Stimulated activated CD4-positive, alpha-beta T cell treated with anti-CD3 and anti-CD28 coated beads, Interleukin-1b, Interleukin-23, amount 100 ng/mL, for 4 hours (primary cell): ENCODE measurements at regions not wholly inside any gene's neighbourhood (a gene's known extent, or its start where the extent isn't known, plus 50 kb on each side); places are given as distances from the start of the nearest gene placed in this dataset.

ENCODE experiments used
- DNase-seq, 2 donors: peaks; one replicate each; pipeline ENCODE4 v3.0.0-alpha.2; 2020; ENCODE audit warnings: low read depth in 2 of 2

GRCh38 chr3:72437661-72438406, 410.4 kb downstream of the SHQ1 start:
- DNase-seq: no peak

- DNase-seq: no peak
These were observed 411.2 kb downstream of the SHQ1 start for GRCh38 chr3:72436863-72437592.

DNA sequence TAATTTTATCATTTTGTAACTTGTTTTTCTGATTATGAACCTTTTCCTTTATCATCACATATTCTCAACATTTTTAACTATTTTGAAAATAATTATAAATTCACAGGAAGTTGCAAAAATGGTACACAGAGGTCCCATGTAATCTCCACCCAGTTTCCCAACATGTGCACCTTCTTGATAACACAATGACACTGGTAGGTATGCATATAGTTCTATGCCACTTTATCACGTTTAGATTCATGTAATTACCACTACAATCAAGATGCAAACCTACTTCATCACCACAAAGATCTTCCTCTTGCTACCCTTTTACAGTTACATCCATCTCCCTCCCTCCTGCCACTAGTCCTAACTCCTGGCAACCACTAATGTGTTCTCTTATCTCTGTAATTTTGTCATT, 413.9 kb downstream of the SHQ1 start:
- DNase-seq: no peak

DNA sequence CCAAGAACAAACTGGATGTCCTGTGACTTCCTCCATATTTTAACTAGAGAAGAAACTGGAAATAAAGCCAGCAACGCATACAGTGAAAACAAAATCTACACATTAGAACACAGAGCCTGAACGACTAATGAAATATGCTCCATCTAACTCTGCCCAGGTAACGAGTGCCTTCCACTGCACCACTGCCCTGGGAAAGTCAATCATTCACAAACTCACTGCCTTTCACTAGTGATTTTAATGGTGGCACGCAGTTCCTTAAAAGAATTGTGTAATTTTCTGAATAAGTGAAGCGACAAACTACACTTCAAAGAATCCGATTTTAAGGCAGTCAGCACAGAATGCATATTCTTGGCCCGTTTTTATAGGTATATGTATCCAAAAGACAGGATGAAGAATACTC, 416.0 kb downstream of the SHQ1 start:
- no peak for DNase-seq

GRCh38 chr3:72429589-72430353, 418.5 kb downstream of the SHQ1 start:
- no peak for DNase-seq

DNA sequence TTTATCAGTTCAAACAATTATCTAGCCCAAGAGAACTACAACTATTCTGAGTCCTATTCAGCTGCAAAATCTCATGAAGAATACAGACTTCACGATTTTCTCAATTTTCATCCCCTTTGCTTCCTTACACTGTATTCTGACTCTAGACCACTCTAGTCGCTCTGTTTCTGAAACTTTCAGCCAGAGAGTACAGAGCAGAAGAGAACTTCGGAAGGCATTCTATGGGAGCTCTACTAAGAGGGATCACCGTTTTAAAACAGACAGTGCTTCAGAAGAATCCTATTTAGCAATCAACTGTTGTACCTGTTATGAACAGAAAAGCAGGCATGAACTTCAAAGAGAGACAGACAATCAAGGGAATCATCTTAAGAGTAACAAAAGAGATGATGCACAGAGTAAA, 419.4 kb downstream of the SHQ1 start:
- DNase-seq: no peak

GRCh38 chr3:72427624-72428023, 420.6 kb downstream of the SHQ1 start:
- no peak for DNase-seq

DNA sequence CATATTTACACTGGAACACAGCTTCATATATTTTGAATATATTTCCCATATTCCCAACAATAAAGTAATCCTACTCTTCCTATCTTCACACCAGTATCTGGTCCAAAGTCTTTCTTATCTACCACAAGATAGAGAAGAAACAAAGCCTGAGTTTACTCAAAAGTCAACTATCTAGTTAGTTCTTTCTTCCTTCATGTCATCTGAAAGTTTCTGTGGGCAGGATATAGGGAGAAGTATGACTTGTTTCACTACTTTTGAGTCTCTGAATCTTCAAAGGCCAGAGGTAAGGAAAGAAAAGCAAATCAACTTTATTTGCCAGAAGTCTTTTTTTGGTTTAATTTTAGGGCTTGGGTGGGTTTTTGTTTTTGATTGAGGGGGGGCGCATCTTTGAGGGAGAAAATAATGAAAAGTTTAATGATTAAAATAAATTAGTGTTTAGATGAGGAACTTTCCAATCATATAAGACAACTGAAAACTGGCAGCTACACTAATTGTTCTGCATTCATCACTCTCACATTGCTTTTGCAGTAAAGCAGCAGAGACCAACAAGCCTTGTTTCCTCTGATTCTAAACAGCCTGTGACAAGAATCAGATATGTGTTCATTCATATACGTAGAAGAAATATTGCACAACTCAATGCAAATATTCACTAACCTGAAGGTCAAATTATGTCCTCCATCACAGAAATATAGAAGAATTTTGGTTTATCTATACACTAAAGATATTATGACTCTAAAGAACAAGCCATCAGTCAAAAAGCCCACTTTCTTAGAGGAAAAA, 421.4 kb downstream of the SHQ1 start:
- DNase-seq: no peak

DNA sequence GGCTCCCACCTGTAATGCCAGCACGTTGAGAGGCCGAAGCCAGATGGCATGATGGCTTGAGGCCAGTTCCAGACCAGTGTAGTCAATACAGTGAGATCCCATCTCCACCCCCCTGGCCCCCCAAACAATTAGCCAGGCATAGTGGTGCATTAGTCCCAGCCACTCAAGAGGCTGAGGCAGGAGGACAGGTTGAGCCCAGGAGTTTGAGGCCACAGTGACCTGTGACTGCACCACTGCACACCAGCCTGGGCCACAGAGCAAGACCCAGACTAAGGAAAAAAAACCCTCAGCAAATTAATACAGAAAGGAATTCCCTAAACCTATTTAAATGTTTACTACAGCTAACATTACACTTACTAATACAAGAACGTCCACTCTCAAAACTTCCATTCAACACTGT, 424.6 kb downstream of the SHQ1 start:
- DNase-seq: no peak

- DNase-seq: no peak
These were observed 426.5 kb downstream of the SHQ1 start for GRCh38 chr3:72421786-72422185.

GRCh38 chr3:72421126-72421525, 427.1 kb downstream of the SHQ1 start:
- DNase-seq: no peak

DNA sequence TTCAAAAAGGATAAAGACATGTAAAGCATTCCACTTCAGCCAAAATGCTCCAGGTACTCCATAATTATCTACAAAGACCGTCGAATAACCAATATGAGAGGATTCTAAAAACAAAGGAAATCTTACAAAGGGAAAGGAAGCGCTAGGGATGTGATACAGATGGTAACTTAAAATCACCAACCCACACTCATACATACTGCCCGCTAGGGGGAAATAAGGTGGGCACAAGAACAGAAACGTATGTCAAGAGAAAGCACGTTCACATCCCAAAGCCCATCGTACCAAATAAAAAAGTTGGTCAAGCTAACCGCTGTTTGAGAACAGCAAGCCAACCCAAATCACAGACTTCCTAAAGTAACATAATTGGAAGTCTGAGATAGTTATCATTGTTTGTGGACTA, 429.4 kb downstream of the SHQ1 start:
- no peak for DNase-seq

- DNase-seq: no peak
These were observed 430.0 kb downstream of the SHQ1 start for GRCh38 chr3:72418244-72418643.

- DNase-seq: no peak
These were observed 433.7 kb downstream of the SHQ1 start for GRCh38 chr3:72414481-72415016.

DNA sequence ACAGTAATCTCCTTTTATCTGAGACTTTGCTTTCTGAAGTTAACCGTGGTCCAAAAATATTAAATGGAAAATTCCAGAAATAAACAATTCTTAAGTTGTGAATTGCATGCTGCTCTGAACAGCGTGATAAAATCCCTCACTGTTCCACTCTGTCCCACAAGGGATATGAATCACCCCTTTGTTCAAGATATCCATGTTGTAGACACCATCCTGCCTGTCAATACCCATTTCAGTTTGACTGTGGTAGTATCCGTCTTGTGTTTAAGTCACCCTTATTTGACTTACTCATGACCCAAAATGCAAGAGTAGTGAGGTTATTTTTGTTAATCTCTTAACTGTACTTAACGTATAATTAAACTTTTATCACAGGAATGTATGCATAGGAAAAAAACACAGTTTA, 435.0 kb downstream of the SHQ1 start:
- no peak for DNase-seq

- no peak for DNase-seq
These were observed 435.8 kb downstream of the SHQ1 start for GRCh38 chr3:72412340-72412956.

GRCh38 chr3:72411843-72412242, 436.4 kb downstream of the SHQ1 start:
- DNase-seq: no peak

DNA sequence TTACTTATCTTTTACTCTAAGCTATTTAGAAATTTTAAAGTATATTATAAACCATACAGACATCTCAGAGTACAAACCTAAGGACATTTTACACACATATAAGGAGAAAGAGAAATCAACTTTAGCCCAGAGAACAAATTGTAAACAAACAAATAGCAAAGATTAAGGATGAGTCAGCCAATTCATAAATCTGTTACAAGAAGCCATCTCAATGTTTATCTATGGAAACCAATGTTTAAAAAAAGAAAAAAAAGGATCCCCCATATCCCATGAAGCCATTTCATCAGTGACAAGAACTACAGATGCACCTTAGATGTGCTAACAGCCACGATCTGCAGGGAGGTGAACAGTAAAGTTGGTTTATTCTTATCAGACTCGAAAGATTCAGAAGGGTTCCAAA, 437.1 kb downstream of the SHQ1 start:
- no peak for DNase-seq

- no peak for DNase-seq
These were observed 439.1 kb downstream of the SHQ1 start for GRCh38 chr3:72408983-72409779.

DNA sequence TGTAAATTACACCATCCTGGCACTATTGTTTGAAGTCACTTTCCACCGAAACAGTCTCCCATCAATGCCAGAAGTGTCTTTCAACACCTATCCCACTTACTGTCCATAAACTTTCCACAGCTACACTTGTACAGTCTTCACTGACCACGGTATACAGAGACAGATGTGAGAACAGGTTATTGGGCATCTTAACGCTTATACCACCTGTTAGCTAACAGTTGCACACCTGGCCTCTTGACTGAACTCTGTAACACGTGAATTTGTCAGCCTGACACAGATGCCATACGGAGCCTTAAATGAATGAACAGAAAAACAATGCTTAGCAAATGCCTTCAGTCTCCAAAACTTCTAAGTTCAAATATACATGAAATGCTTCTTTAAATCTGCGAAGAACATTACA, 440.5 kb downstream of the SHQ1 start:
- no peak for DNase-seq
